H7 (cell line): ENCODE measurements at regions not wholly inside any gene's neighbourhood (a gene's known extent, or its start where the extent isn't known, plus 50 kb on each side); places are given as distances from the start of the nearest gene placed in this dataset.
"Not testable (repeated sequence)": the region's sequence is repeated elsewhere in the genome, so short reads cannot be mapped to it uniquely, and the experiment has no call there.

ENCODE experiments used
- DNase-seq: peaks from one replicate; pipeline ENCODE4 v3.0.0; 2012
- H3K27me3 ChIP-seq: 2 replicates; pipeline ENCODE4 v1.6.0; 2011; ENCODE audit warnings: mild to moderate bottlenecking, low read length; ENCODE audit not compliant: control insufficient read depth, insufficient read depth
- H3K36me3 ChIP-seq: replicated peaks from 2 replicates; pipeline ENCODE4 v1.5.1; 2011; ENCODE audit warnings: low read length; ENCODE audit not compliant: control insufficient read depth, insufficient read depth
- H3K4me3 ChIP-seq: 2 replicates; pipeline ENCODE4 v1.5.1; 2011; ENCODE audit warnings: low read depth, mild to moderate bottlenecking, control low read depth, low read length, moderate library complexity; ENCODE audit not compliant: insufficient read depth

DNA sequence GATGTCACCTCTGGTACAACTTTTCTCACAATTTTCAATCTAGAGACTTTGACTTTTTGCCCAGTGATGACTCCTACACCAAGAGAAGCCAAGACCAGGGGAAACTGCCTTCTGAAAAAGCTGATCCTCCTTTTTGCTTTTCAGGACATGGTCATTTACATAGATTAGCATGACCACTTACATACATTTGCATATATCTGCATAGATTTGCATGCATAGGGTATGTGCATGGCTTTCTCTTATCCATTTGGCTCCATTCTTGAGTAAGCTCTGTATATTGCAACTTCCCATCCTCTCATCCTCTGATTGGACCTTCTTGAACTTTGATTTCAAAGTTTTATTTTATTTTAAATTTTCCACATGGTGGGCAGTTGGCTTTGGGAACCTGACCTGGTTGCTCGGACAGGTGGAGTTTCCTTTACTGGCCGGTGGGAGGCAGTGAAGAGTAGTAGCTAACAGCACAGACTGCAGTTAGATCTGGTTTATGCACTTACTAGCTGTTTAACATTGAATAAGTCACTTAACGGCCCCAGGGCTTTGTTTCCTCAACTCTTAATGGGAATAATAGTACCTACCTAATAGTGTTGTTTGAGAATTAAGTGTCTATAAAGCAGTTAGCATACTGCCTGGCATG is 92.9 kb downstream of the GPR139 start:
- Histone ChIP-seq H3K4me3 (no peak overlapping the region), H3K36me3 (no peaks in the 10 kb centered on the region), H3K27me3 (no peaks in the 10 kb centered on the region)
- peak; percentile 58 for DNase-seq

DNA sequence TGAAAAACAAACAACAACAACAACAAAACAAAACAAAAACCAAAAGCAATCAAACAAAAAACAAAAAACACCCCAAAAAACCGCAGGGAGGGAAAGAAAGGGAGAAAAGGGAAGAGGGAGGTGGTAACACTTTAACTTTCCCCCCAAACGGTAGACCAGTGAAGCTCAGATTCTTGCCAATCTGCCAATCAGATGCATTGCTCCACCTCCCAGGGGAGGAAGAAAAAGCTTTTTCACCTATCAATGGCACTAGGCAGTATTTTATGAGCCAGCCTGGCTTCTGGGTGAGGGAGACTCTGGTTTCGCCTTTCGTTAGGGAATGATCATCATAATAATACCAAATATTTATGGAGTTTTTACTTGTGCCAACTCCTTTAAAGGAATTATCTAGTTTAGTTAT is 94.1 kb downstream of the GPR139 start:
- no peaks in the 10 kb centered on the region for H3K36me3 ChIP-seq
- no peaks in the 10 kb centered on the region for H3K27me3 ChIP-seq
- no peak overlapping the region for H3K4me3 ChIP-seq
- peak; percentile 36 for DNase-seq

DNA sequence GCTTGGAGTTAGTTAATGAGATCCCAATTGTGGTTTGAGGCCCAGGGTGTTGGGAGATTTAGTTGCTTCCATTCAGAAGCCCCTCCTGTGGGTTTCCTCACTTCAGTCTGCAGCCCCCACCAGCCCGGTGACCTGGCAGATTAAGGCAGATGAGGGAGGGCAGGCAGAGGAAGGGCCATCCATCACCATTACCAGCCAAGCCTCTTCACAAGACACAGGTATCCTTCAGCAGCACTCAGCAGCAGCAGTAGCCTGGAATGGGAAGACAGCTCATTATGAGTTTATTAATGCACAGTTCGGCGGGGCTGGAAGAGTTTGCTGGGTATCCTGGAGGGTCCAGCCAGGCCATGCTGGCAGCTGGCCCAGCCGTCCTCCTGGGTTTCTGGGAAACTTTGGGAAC is 90.0 kb upstream of the GPRC5B start:
- no peak for DNase-seq
- H3K27me3 ChIP-seq, result no peaks in the 10 kb centered on the region
- no peaks in the 10 kb centered on the region for H3K36me3 ChIP-seq
- H3K4me3 ChIP-seq, result no peak overlapping the region

DNA sequence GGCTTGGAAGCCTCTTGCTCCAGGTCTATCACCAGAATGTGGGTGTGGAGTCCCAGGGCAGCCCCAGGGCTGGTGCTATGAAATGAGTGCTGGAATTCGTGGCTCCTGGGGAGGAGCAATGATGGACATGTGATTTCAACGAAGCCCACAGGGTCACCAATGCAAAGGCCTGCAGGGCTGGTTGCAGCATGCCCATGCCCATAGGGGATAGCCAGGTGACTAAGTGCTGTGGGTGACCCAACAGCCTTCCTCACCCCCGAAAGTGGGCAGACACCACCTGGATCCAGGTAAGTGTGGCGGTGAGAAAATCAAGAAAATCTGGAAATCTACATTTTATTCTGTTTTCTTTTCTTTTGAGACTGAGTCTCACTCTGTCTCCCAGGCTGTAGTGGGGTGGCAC is 87.5 kb upstream of the GPRC5B start:
- no peaks in the 10 kb centered on the region for H3K27me3 ChIP-seq
- no peaks in the 10 kb centered on the region for H3K36me3 ChIP-seq
- DNase-seq, result no peak
- no peak overlapping the region for H3K4me3 ChIP-seq

DNA sequence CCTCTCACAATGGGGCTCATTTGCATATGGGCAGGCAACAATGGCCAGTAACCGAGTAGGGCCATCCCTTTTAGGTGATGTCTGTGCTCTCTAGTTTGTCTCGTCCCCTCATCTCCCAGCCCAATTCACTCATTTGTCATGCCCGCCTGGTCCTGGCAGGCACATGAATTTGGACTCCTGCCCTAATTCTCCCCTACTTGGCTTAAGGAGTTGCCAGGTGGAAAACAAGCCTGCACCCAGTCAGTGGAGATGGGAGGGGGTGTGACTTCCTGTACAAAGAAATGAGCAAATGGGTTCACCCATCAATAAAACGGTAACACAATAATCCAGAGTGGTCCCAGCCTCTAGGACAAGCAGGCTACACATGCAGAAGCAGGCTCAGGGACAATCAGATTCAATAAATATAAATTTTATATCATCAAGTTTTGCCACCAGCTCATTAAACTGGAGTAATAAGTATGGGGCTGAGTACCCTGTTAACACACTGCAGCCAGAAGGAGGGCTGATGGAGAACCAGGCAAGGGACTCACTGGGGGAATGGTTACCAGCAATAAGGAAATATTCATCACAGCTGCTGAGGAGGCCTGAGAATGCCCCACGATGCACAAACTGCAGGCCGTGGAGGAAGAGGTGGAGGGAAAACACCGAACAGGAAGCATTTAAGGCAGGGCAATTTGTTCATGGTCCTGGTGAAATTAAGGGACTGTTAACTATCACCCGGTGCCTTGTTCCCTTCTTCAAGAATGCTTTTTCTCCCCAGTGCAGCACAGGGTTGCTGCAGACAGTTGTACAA is 84.4 kb upstream of the GPRC5B start:
- no peaks in the 10 kb centered on the region for H3K27me3 ChIP-seq
- no peaks in the 10 kb centered on the region for H3K36me3 ChIP-seq
- DNase-seq, result no peak
- H3K4me3 ChIP-seq, result no peak overlapping the region

DNA sequence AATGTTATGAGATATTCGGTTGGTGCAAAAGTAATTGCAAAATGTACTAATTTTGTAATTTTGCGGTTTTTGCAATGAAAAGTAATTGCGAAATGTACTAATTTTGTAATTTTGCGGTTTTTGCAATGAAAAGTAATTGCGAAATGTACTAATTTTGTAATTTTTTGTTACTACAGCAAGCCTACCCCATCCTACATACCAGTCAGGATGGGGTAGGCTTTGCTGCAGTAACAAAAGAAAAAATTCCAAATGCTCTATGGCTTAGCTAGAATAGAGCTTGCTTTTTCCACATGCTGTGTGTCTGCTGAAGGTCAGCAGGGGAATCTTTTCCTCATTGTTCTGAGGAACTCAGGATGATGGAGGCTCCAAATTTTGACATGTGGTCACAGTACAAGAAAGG is 83.3 kb upstream of the GPRC5B start:
- Histone ChIP-seq H3K27me3 (no peaks in the 10 kb centered on the region), H3K36me3 (no peaks in the 10 kb centered on the region), H3K4me3 (no peak overlapping the region)
- no peak for DNase-seq

DNA sequence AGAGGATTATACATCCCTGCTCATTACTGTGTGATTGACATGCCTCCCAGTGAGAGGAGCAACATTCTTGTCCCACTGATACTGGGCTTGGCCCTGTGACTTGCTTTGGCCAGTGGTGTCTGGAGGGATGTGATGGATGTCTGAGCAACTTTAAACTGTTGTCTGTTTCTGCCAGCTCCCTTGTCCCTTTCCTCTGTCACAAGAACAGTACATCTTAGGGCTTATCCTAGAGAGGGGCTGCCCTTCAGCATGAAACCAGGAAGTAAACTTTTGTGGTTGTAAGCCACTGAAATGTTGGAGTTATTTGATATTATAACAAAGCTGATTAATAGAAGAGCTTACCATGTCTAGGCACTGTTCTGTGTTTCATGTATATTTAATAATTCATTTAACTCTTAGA is 82.9 kb upstream of the GPRC5B start:
- DNase-seq, result no peak
- no peaks in the 10 kb centered on the region for H3K27me3 ChIP-seq
- H3K36me3 ChIP-seq, result no peaks in the 10 kb centered on the region
- H3K4me3 ChIP-seq, result no peak overlapping the region

DNA sequence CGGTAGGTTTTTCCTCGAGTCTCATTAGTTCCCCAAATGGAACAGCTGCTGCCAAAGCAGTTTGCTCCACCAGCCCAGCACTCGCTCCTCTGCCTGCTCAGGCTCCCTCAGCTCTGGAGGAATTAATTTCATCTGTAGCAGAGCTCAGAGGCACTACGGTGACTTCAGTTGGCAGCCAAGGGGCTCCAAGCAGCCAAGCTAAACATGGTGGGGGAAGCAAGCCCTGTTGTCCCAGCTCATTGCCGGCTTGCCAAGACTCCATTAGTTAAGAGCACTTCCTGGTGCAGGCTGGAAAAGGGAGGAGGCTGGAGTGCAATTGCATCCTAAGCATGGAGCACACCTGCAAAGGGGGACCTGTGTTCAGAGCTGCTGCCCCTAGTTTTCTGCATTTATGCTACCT is 78.7 kb upstream of the GPRC5B start:
- Histone ChIP-seq H3K27me3 (no peaks in the 10 kb centered on the region), H3K4me3 (no peak overlapping the region), H3K36me3 (no peaks in the 10 kb centered on the region)
- DNase-seq, result no peak

DNA sequence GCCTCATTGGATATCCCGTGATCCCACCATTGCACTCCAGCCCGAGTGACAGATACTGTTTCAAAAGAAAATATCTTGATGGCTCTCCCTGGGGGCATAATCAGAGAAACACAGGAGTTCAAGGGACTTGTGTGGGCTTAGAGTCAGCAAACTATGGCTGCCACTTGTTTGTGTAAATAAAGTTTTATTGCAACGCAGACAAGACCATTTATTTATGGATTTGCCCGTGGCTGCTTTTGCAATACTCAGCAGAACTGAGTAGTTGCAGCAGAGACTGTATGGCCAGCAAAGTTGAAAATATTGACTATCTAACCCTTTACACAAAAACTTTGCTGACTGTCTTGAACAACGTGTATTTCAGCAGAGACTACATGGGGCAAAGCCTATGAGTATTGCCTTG is 75.5 kb upstream of the GPRC5B start:
- no peaks in the 10 kb centered on the region for H3K27me3 ChIP-seq
- no peak for DNase-seq
- H3K36me3 ChIP-seq, result no peaks in the 10 kb centered on the region
- no peak overlapping the region for H3K4me3 ChIP-seq

DNA sequence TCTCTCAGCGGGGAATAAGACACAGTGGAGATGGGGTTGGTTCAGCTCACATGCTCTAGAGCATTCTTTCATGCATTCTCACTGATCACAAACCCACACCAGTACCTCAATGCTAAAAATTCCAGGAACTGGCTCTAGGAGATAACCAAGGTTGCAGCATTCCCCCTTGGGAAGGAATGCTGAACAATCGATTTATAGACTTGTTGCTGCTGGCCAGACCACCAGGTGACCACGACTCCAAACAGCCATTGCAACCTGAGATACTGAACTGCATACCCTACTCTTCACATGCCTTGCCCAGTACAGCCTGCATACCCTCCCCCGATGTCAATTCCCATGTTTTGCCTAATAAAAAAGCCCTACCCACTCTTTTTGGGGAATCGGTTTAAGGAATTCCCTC is 75.1 kb upstream of the GPRC5B start:
- no peaks in the 10 kb centered on the region for H3K27me3 ChIP-seq
- no peak for DNase-seq
- no peaks in the 10 kb centered on the region for H3K36me3 ChIP-seq
- H3K4me3 ChIP-seq, result no peak overlapping the region

DNA sequence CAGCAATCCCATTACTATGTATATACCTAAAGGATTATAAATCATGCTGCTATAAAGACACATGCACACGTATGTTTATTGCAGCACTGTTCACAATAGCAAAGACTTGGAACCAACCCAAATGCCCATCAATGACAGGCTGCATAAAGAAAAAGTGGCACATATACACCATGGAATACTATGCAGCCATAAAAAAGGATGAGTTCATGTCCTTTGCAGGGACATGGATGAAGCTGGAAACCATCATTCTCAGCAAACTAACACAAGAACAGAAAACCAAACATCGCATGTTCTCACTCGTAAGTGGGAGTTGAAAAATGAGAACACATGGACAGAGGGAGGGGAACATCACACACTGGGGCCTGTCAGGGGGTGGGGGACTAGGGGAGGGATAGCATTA is 71.2 kb upstream of the GPRC5B start:
- DNase-seq, H3K36me3 ChIP-seq, H3K4me3 ChIP-seq, H3K27me3 ChIP-seq: not testable (repeated sequence)

DNA sequence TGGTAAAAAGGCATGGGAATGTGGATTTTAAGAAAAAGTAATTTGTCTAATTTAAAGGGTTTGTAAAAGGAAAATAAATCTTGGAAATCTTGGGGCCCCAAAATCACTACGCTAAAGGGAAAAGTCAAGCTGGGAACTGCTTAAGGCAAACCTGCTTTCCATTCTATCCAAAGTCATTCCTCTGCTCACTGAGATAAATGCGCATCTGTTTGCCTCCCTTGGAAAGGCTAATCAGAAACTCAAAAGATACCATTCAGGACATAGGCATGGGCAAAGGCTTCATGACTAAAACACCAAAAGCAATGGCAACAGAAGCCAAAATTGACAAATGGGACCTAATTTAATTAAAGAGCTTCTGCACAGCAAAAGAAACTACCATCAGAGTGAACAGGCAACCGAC is 70.4 kb upstream of the GPRC5B start:
- H3K27me3 ChIP-seq, H3K4me3 ChIP-seq, DNase-seq, H3K36me3 ChIP-seq: not testable (repeated sequence)

DNA sequence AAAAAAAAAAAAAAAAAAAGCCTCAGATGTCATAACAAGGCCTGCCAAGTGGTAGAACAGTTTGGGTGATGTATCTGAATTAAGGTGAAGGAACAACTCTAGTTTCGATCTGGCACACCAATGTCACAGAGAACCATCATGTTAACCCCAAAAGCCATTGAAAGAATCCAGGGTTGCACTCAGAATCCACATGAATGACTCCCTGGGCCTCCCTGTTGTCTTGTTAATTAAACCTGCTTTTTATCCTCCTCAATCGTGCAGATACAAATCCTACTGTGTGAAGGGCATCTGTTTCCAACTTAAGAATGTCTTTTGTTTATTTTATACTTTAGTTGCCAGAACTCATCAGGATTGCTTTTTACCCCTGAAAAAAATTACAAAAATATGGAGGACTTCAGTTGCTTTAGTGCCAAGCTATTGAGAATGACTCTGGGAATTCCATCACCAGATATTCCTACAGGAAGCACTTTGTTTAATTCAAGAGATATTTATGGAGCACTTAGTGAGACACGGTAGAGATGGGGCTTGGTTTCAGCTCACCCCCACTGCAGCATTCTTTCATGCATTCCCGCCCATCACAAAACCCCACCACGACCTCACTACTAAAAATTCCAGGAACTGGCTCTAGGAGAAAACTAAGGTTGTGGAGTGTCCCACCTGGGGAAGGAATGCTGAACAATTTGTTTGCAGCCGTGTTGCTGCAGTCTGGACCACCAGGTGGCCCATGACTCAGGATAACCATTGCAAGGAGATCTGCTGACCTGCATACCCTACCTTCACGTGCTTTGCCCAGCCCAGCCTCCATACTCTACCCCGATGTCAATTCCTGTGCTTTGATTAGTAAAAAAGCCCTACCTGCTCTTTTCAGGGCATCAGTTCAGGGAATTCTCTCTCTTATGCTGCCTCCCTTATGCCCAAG is 63.8 kb upstream of the GPRC5B start:
- Histone ChIP-seq H3K36me3 (no peaks in the 10 kb centered on the region), H3K4me3 (no peak overlapping the region), H3K27me3 (no peaks in the 10 kb centered on the region; the same call in 1 of the 2 replicates)
- DNase-seq, result peak; percentile 57

DNA sequence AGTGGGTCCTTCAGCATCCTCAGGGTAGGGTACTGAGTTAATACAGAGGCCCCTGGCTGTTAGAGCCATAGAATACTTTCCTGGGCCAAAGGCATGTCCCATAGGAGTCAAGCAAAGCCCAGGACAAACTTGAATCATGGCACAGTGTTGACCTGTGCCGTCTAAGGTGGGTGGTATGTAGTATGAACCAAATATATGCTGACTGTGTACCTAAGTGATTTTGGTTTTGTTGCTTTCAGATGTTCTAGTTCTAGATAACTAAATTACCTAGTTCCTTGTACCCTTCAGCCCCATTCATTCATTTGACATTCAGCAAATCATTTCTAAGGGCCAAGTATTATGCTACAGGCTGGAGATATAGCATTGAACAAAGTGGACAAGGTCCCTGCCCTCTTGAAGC is 61.3 kb upstream of the GPRC5B start:
- Histone ChIP-seq H3K4me3 (no peak overlapping the region), H3K27me3 (no peaks in the 10 kb centered on the region; the same call in 1 of the 2 replicates), H3K36me3 (no peaks in the 10 kb centered on the region)
- DNase-seq, result no peak

DNA sequence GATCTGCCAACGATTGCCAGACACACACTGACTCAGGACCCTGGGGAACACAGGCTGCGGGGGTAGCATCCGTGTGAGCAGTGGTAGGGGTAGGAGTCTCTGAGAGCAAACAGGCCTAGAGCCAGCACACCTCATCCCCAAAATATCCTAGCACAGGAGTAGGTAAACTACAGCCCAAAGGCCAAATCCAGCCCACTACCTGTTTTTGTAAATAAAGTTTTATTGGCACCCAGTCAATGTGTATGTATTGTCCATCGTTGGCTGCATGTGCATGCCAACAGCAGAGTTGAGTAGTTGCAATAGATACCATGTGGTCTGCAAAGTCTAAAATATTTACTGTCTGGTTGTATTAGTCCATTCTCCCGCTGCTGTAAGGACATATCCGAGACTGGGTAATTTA is 55.5 kb upstream of the GPRC5B start:
- Histone ChIP-seq H3K36me3 (no peaks in the 10 kb centered on the region), H3K4me3 (no peak overlapping the region), H3K27me3 (no peaks in the 10 kb centered on the region)
- DNase-seq, result no peak
